NCI-H1417 (cell line): ENCODE measurements at regions not wholly inside any gene's neighbourhood (a gene's known extent, or its start where the extent isn't known, plus 50 kb on each side); places are given as distances from the start of the nearest gene placed in this dataset.

Source experiments
- DNase-seq, 3 experiments: peaks; one replicate each; lab custom pipeline; 2025; lab: John Stamatoyannopoulos, UW

DNA sequence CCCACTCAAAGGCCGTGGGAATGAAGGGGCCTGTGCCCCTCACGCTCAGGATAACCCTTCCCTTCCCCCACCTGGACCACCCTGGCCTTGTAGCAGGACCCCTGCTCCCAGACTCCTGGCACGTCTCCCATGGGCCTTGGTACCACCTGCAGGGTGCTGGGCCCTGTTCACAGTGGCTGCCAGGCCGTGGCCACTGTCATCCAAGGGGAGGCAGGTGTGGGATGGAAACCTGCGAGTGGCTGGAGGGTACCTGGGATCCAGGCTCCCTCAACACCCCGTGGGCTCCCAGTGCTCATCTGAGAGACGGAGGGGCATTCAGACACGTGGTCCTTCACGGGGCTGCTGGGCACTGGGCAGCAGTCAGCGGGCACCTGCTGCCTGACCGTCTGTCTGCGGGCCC lies 75.6 kb upstream of the CIBAR2 start:
- DNase-seq = no peak

DNA sequence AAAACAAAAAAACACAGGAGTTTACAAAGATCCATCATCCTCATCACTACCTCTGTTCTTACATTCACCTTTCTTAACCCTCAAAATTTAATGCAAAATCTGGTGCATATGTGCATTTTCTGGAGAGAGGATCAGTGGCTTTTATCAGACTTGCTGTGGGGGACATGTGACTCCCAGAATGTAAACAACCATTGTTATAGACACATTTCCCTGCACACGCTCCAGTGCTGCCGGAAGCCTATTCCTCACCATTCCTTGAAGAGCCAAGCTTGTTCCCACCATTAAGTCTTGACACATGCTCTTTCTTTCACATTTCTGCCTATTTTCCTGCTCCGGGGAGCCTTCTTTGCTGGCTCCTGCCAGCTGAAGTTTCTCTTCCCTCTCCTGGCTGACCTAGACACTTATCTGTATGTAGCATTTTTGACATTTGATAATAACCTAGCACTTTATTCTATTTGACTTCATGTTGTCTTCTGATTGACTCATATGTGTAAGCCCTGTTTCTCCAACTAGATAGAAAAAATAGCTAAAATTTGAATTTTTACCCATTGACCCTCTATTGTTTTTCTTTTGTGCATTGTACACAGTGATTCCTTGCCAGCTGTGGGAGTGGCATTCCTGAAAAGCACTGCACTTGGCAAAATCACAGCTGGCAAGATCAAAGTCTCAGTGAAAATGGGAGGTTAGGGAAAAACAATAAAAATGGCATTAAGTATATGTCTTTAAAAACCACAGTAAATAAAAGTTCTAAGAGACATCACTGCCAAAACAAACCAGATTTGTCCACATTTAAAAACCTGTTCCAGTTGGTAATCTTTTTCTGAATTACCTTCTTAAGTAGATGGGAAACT lies 76.8 kb upstream of the CIBAR2 start:
- no peak for DNase-seq

DNA sequence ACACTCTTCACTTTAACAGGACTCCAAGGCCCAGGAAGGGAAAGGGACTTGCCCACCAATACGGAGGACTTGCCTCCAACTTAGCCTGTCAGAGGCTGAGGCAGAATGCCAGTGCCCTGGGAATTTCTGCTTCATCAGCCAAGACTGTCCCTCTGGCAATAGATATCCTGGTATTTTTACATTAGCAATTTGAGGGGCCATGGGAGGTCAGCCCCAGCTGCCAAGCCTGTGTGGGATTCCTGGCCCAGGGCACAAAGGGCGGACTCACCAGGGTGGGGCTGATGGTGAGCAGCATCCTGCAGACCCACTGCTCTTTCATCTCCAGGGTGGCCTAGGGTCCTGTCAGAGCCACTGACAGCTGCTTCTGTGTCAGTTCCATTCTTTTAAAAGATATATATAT lies 78.3 kb upstream of the CIBAR2 start:
- DNase-seq = no peak

DNA sequence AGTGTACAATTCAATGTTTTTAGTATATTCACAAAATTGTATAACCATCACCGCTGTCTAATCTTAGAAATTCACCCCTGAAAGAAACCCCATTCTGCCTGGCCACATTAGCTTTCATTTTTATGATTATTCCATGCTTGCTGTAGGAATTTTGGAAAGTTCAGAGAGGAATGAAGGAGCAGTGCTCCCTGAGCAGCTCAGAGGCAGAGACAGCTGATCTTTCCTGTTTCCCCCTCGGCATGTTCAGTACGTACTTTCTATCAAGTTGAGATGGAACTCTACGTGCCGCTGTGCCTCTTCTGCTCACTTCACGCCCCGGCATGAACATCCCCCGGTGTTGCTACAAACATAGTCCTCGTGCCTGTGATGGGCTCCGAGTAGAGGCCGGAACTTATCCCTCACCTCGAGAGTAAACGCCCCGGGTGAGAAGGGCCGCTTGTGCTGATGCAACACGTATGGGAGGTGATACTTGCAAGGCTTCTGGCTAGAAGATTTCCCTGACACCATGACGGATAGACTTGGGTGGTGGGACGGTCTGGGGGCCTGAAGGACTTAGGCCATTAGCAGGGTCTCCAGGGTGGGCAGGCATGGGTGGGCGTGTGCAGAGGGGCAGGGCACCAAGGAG lies 79.2 kb upstream of the CIBAR2 start:
- DNase-seq = no peak

DNA sequence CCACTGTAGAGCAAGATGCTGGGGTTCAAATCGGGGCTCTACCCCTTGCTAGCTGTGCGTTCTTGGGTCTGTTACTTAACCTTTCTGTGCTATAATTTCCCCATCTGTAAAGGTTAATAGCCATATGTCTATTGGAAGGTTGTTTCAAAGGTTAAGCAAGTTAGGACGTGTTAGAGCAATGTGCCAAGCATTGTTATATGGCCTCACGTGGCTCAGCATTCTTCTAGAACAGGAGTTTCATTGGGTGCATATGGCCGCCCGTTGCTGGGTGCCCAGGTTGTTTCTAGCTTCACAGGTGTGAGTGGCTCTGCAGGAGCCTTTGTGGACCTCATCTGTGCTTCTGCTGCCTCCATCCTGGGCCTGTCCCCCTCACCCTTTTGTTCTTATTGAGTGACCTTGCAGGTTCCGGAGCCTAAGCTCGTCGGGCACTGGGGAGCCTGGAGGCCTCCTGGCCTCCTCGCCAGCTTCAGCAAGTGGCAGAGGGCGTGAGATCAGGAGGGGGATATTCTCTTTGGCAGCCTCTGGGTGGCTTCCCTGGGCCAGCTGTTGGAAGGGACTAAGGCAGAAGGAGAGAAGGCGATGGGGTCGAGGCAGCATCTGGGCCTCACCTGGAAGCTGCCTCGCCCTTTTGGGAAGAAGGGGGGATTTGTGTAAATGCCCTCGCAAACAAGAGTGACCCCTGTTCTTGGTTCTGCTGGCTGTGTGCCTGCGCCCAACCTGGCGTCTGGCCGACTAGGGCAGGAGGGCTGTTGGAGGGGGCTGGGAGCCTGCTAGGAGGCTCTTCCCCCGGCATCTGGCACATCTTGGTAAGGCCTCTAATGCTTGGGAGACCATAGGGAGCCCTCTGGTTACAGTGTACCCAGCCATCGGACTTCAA lies 80.2 kb upstream of the CIBAR2 start:
- DNase-seq = no peak

DNA sequence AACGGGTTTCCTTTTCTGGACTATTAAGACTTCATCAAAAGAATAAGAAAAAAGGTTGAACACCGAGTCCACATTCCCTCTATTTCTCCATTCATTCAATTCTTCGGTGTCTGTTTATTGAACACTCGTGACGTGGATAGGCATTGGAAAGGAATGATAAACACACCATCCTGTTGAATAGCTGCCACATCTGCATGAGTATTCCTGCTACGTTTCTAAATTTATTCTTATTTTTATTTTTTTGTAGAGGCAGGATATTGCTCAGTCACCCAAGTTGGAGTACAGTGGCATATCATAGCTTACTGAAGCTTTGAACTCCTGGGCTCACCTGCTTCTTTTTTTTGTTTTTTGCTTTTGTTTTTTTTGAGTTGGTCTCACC lies 80.8 kb upstream of the CIBAR2 start:
- DNase-seq = no peak

DNA sequence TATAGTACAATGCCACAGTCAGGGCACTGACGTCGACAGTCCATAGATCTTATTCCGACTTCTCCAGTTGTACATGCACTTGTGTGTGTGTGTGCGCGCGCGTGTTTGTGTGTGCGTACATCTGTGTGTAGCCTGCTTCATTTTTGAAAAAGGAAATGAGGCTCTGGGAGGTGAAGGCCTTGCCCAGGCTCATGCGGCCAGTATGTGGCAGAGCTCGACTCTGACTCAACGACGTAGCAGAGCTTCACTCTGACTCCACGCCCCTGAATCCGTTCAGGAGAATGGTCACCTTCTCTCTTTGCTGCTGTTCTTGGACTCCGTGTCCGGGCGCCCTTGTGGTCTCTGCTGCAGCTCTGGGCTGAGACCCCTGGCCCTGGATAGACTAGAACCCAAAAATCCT lies 81.6 kb upstream of the CIBAR2 start:
- DNase-seq = no peak

DNA sequence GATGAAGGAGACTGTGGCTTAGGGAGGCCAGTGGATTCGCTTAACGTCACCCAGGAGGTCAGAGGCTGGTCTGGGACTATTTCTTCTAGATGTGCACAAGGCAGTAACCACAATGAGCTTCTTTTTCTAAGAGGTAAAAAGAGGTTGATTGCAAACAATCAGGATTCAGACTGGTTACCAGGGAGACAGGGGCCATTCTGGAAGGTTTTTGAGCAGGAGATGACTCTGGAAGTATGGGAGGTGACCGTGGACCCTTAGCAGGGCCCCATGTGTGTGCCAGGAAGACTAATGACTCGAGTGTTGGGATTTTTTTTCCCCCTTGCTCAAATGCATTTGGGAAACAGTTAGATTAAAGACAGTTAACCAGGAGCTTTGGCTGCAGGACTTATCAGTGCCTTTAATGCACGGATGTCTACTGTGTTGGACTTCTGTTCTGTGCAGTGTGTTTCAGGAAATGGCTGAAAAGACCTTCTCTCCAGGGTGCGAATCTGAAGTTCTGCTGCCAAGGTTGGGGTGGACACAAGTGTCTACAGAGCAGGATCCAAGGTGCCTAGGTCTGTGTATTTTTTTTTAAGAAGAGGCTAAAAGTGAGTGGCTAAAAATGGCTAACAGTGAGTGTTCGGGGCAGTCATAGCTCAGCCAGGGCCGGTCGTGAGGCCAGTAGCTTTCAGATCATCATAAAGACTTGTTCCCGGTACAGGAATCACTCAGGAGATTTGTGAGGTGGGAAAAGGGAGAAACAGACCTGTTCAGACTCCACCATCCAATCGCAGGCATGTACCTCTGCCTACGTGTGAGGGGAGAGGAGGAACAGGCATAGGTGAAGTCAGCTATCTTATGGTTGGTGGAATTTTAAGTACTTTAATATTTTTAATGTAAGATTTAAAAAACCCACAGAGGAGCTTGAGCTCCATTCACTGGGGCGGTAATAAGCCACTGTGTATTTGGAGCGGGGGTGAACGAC lies 82.3 kb upstream of the CIBAR2 start:
- no peak for DNase-seq

DNA sequence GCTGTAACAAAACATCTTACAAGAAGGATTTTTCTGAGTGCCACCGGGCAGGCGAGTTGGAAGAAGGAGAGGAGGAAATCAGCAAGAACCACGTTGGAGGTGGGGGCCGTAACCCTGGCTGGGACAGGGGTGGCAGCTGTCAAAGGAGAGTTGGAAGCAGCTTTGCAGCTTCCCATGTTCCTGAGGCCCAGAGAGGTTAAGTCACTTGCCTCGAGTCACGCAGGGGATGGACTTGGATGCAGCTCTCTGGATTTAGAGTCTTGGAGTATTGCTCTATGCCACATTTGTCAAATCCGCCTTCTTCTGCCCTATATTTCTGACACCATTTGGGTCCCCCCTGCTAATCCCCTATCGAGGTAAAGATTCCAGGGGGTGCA lies 83.0 kb upstream of the CIBAR2 start:
- no peak for DNase-seq

DNA sequence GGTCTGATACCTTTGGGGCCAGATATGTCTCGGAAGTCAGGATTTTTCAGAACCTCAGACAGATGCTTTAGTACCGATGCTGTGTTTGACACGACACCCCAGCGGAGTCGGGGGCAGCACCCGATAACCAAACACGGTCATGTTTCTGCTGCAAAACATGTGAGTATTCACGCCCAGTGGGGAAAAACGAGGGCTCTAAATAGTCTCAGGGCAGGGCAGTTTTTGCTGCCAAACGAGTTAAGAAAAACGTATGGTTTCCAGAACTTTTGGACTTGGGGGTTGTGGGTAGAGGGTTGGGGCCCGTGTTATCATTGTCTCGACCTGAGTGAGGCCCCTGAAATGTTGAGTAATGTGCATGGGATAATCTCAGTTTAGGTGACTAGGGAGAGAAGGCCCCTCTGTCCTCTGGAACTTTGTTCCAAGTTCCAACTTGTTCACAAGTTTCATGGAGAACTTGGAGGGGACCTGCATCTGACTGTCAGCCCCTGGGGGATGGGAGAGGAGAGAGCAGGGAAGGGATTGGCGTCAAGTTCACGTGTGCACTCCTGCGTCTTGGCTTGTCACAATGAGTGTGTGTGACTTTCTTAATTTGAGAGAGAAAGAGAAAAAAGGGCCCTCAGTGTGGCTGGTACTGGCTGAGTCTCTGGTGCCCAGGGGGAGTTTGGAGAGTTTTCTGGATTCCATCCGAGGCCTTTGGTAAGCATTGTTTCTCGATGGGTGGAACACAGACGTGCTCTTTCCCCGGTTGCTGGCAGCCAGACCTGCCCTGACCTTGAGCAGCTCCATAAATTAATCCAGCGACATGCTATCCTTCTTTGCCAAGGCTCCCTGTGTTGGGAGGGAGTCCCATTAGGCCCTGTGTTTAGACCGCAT lies 83.9 kb upstream of the CIBAR2 start:
- no peak for DNase-seq

DNA sequence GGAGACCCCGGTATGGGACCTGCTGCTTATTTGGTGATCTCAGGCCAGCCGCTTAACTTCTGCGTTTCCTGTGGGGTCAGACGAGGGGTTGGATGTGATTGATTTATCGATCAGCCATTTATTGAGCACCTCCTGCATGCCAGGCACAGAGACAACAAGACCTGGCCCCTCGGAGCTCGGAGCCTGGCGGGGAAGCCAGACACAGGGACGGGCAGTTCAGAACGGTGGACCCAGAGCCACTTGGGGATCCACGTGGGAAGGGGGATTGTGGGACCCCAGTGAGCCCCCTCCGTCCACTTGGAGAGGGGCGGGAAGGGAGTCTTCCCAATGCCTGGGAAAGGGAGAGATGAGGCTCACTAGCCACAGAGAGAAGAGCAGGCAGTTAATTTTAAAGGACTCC lies 84.7 kb upstream of the CIBAR2 start:
- DNase-seq = no peak

DNA sequence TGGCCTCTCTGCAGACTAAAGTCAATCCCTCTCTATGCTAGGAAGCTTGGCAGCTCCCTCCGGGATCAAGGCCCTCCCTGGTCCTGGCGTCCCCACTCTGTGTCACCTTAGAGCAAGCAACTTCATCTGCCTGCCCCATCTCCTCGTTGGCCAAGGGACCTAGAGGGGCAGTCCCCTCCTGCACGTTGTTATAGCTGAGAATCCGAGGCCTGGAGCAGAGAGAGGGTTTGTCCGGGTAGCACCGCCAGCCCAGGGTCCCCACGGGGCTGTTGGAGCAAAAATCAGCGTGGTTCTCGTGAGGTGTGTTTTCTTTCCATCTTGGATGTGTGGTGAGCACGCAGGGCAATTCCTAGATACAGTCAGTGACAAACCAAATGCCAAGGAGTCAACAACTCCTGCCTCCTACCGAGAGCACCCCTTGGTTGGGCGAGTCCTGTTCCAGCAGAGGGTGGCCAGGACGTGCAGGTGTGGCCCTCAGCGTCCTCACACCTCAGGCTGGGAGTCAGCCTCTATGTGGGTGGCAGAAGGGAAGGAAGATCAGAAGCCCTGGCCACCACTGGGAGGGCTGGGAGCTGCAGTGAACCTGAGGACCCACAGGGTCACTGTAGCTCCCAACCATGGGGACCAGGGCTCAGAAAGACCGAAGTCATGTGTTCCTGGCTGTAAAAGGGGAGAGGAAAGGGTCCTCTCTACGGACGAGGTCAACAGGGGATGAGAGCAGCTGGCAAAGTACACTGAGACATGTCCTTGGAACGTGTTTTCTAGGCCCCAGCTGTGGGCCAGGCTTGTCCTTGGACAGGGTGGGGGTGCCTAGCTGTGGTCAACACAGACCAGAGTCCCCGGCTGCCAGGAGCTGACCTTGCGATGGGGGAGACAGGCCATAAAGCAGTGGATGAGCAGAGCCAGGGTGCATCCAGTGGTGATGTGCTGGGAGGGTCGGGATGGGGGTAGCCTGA lies 85.6 kb upstream of the CIBAR2 start:
- DNase-seq = no peak

DNA sequence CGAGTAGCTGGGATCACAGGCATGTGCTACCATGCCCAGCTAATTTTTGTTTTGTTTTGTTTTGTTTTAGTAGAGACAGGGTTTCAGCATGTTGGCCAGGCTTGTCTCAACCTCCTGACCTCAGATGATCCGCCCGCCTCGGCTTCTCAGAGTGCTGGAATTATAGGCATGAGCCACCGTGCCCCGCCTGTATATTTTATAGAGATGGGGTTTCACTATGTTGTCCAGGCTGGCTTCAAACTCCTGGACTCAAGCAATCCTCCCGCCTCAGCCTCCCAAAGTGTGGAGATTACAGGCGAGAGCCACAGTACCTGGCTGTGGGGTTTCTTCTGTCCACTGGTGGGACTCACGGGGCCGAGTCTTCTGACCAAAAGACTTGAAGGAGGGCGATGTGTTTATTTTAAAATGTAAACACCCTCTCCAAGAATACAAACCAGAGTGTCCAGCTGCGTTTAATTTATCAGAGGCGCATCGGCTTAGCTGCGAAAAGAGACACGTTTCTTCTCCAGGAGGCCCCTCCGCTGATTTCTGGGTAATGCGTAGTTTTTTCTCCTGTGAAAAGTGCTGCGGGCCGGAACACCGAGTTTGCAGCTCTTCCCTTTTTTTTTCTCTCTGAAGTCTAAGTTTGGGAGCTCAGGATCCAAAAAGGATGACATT lies 86.9 kb upstream of the CIBAR2 start:
- DNase-seq = no peak

DNA sequence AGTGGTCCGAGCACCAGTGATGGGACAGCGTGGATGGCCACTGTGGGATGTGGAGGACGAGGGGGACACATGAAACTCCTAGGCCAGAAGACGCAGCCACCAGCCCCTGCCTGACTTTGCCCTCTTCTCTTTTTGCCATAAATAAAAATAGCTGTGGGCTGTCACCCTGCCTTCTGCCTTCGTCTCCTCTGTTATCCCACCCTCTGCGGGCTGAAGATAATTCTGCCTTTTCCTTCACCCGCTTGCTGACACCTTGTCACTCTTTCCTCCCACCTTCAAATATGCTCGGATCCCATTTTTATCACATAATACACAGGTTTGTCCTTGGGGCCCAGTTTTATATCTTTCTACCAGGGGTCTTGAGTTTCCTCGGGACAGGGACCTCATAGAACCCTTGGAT lies 87.6 kb upstream of the CIBAR2 start:
- no peak for DNase-seq

DNA sequence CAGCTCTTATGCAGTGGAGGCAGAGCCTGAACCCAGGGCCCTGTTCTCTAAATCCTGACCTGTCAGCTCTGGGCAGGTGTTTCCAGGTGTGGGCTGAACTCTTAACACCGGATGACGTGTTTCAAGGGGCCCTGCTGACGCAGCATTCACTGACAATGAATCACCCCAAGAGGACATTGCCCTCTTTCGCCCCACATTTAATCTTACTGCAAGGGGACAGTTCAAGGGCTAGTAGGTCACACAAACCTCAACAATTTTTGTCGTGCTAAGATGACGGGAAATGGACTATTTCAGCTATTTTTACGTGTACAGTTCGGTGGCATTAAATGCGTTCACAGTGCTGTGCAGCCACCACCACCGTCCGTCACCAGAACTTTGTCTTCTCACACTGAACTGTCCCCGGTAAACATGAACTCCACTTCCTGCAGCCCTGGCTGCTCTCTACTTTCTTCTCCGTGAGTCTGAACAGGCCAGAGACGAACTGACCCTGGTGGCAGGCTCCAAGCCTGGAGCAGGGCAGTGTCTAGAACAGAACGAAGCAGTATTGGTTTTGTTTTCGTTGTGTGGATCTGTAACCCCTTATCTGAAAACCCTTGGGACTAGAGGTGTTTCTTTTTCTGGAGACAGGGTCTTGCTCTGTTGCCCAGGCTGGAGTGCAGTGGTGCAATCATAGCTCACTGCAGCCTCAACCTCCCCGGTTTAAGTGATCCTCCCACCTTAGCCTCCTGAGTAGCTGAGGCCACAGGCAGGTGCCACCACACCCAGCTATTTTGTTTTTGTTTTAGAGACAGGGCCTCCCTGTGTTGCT lies 88.4 kb upstream of the CIBAR2 start:
- no peak for DNase-seq

DNA sequence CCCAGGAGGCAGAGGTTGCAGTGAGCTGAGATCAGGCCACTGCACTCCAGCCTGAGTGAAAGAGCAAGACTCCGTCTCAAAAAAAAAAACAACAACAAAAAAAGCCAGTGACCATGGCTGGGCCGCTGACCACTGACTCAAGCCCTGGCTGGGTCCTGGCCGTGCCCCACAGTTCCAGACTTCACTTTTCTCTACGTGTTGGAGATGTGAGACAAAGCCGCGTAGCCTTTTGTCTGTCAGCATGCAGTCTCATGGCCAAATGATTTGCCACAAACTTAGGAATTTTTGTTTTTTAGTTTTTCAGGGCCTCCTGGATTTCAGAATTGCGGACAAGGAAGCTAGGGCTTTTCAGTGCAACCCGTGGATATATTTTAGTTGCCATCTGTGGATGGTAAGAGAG lies 89.3 kb upstream of the CIBAR2 start:
- DNase-seq = no peak

DNA sequence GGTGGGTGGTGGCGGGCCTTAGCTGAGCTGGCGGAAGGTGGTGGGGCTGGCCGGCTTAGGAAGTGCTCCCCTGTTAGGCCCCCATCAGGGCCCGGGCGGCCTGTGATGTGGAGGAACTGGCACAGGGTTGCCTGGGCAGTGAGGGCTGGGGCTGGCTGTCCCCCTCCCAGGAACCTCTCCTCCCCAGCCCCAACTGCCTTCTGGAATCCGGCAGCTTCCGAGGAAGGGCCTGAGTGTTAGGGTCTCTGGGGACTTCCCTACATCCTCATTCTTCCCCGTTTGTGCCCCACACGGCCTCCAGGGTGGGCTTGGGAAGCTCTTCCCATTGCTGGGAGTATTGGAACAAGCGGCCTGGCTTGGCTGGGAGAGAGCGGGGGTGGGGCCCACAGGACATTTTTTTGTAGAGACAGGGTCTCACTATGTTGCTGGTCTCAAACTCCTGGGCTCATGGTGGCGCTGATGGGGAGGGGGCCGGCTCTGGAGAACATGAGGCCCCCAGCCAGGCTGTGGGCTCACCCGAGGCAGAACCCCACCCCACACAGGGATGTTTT lies 89.9 kb upstream of the CIBAR2 start:
- no peak for DNase-seq
